Astrocyte of the spinal cord (primary cell): ENCODE measurements at regions not wholly inside any gene's neighbourhood (a gene's known extent, or its start where the extent isn't known, plus 50 kb on each side); places are given as distances from the start of the nearest gene placed in this dataset.

Experiments
- DNase-seq: peaks from one replicate; pipeline ENCODE4 v3.0.0; 2011; ENCODE audit warnings: low read depth, low spot score
- H3K4me3 ChIP-seq: 2 replicates; pipeline ENCODE4 v1.5.1; 2011; ENCODE audit warnings: low read depth, mild to moderate bottlenecking, low read length, moderate library complexity
- in situ Hi-C: cut with HindIII; loops from 2 replicates; pipeline ENCODE4 v1.10.0; 2017; ENCODE audit warnings: low sequenced_read_pairs
- TF ChIP-seq, protein P1 (sequence below): IDR thresholded peaks from 2 replicates; pipeline ENCODE4 v1.5.1; 2012; ENCODE audit warnings: low read depth, mild to moderate bottlenecking, low read length, inconsistent platforms

GRCh38 chrX:45885931-45886330 is 659.3 kb downstream of the ZNF674 start:
- no peak overlapping the region for H3K4me3 ChIP-seq
- no peak for DNase-seq
- TF ChIP-seq, protein P1, sequence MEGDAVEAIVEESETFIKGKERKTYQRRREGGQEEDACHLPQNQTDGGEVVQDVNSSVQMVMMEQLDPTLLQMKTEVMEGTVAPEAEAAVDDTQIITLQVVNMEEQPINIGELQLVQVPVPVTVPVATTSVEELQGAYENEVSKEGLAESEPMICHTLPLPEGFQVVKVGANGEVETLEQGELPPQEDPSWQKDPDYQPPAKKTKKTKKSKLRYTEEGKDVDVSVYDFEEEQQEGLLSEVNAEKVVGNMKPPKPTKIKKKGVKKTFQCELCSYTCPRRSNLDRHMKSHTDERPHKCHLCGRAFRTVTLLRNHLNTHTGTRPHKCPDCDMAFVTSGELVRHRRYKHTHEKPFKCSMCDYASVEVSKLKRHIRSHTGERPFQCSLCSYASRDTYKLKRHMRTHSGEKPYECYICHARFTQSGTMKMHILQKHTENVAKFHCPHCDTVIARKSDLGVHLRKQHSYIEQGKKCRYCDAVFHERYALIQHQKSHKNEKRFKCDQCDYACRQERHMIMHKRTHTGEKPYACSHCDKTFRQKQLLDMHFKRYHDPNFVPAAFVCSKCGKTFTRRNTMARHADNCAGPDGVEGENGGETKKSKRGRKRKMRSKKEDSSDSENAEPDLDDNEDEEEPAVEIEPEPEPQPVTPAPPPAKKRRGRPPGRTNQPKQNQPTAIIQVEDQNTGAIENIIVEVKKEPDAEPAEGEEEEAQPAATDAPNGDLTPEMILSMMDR: no peak
- in situ Hi-C loops: no loop called here

DNA sequence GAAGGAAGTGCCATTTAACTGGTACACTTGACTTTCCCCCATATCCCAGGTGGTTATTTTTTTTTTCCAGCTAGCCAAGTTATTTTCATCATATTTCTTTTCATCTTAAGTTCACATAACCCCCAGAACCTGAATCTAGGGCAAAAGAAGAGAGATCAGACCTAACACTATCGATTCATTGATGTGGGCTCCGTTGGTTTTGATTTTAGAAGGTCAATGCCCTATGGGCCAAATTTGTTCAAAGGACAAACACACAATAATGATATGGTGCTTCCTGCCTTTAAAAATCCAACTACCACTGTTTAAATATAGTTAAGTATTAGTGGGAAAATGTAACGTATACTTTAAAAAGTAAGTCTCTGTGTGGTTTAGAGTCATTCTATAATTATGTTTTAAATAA is 665.7 kb downstream of the ZNF674 start:
- H3K4me3 ChIP-seq: no peak overlapping the region
- TF ChIP-seq, protein P1: no peak
- no peak for DNase-seq
- in situ Hi-C loops: no loop called here

DNA sequence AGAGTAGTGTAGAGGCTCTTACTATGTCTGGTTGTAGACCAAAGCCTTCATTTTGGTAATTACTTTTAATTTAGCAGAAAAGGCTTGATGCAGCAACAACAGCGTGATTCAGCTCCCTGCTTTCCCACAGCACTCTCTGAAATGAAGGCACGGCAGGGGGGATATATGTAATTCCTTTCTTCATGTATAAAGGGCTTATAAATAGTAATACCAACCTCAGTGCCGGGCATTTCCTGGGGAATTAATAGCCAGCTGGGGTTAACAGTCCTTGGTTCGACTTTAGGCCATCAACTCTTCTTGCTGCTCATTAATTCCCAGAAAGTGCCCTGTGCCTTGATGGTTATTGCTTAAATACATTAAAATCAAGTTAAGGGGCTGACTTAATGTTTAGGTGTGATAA is 669.0 kb downstream of the ZNF674 start:
- in situ Hi-C loops: no loop called here
- H3K4me3 ChIP-seq: no peak overlapping the region
- TF ChIP-seq, protein P1: no peak
- peak; percentile 5 for DNase-seq

GRCh38 chrX:45873781-45874180 is 671.4 kb downstream of the ZNF674 start:
- TF ChIP-seq, protein P1: no peak
- DNase-seq: no peak
- H3K4me3 ChIP-seq: no peak overlapping the region
- in situ Hi-C loops: no loop called here

GRCh38 chrX:45872480-45872879 is 671.8 kb upstream of the DIPK2B start:
- H3K4me3 ChIP-seq: no peak overlapping the region
- TF ChIP-seq, protein P1: no peak
- in situ Hi-C loops: no loop called here
- no peak for DNase-seq

- H3K4me3 ChIP-seq: no peak overlapping the region
- TF ChIP-seq, protein P1: no peak
- in situ Hi-C loops: no loop called here
- no peak for DNase-seq
Measured at GRCh38 chrX:45868425-45868824, 667.7 kb upstream of the DIPK2B start.

GRCh38 chrX:45862801-45863200 is 662.1 kb upstream of the DIPK2B start:
- TF ChIP-seq, protein P1: no peak
- no peak overlapping the region for H3K4me3 ChIP-seq
- in situ Hi-C loops: no loop called here
- DNase-seq: no peak
